ENCODE measurements at regions not wholly inside any gene's neighbourhood (a gene's known extent, or its start where the extent isn't known, plus 50 kb on each side); places are given as distances from the start of the nearest gene placed in this dataset.

DNA sequence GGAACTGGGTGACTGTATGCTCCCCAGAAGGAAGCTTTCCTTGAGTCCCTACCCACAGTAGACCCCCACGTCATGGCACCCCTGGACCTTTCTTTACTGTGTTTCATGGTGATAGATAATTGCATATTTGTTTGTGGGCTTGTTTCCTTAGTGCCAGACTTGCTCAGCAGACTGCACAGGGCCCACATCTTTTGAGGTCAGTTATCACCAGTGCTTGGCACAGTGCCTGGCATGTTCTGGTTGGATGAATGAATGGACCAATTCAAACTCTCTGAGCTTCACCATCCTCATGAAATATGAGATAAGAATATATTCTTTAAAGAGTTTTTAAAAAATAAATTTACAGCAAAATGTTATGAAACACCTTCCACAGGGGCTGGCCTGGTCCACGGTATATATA lies 78.4 kb upstream of the EMX2 start:
- DNase-seq (ENCODE audit: low read depth) = peak; percentile 56
- TF ChIP-seq CTCF (conservative IDR thresholded peaks at IDR 0.05; ENCODE audit: low read length) = no peak
- H3K4me3 ChIP-seq (ENCODE audit: low read length) = no peak overlapping the region

- no peak for TF ChIP-seq CTCF (conservative IDR thresholded peaks at IDR 0.05; ENCODE audit: low read length)
- no peak overlapping the region for H3K4me3 ChIP-seq (ENCODE audit: low read length)
- DNase-seq (ENCODE audit: low read depth) = peak; percentile 96
Observed at GRCh38 chr10:117463545-117463920, 79.0 kb upstream of the EMX2 start.

DNA sequence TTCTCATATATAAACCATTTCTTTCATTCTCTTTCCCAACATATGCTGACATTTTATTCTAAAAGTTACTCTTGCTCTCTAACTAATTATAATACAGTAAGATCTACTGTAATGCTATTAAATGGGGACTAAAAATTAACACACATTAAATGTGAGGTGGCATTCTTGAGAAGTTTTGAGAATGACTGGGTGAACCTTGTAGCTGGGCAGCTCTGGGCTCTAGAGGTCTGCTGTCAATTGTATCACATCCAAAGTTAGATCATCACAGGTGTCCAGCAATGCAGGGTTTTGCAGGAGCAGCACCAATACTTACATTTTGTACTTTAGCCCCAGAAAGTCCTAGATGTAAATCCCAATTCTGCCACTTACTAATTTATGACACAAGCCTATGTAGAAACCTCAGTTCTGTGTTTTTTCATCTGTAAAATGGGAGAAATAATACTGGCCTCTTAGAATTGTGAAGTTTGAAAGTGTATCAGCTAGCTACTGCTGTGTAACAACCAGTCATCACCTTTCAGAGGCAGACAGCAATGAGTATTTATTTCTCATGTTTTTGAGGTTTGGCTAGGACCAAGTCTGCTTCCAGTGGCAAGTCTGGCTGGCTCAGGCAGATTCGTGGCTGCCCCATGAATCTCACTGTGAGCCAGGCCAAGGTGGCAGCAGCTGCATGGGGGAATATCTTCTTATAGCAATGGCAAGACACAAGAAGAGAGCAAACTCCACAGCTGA lies 79.6 kb upstream of the EMX2 start:
- no peak for TF ChIP-seq CTCF (conservative IDR thresholded peaks at IDR 0.05; ENCODE audit: low read length)
- H3K4me3 ChIP-seq (ENCODE audit: low read length) = no peak overlapping the region
- DNase-seq (ENCODE audit: low read depth) = no peak

GRCh38 chr10:117462424-117462792 lies 80.1 kb upstream of the EMX2 start:
- H3K4me3 ChIP-seq (ENCODE audit: low read length) = no peak overlapping the region
- TF ChIP-seq CTCF (conservative IDR thresholded peaks at IDR 0.05; ENCODE audit: low read length) = peak; percentile 39
- peak; percentile 53 for DNase-seq (ENCODE audit: low read depth)

- no peak for TF ChIP-seq CTCF (conservative IDR thresholded peaks at IDR 0.05; ENCODE audit: low read length)
- H3K4me3 ChIP-seq (ENCODE audit: low read length) = peak overlapping the region; percentile 26; the same call in 1 of the 2 replicates
- peak; percentile 99 for DNase-seq (ENCODE audit: low read depth)
Observed at GRCh38 chr10:117461766-117462423, 80.7 kb upstream of the EMX2 start.

- peak; percentile 96 for DNase-seq (ENCODE audit: low read depth)
- peak overlapping the region; percentile 26 for H3K4me3 ChIP-seq (ENCODE audit: low read length)
- no peak for TF ChIP-seq CTCF (conservative IDR thresholded peaks at IDR 0.05; ENCODE audit: low read length)
Observed at GRCh38 chr10:117460846-117461765, 81.4 kb upstream of the EMX2 start.
